Gastroesophageal sphincter (tissue), 4 donors: ENCODE measurements at regions not wholly inside any gene's neighbourhood (a gene's known extent, or its start where the extent isn't known, plus 50 kb on each side); places are given as distances from the start of the nearest gene placed in this dataset.
"Not testable (repeated sequence)": the region's sequence is repeated elsewhere in the genome, so short reads cannot be mapped to it uniquely, and the experiment has no call there.

Experiments used
- ATAC-seq: fragments of 150-250 bp; one replicate; pipeline ENCODE4 v1.9.1; 2016; ENCODE audit warnings: mild to moderate bottlenecking, moderate library complexity
- H3K27ac ChIP-seq, 4 donors: fragments of 200-600 bp; sonication (generic) in 3 of 4; 1 replicate in 3 of 4; 2 replicates in 1 of 4; pipeline ENCODE4 v1.5.1; 2016 to 2019
- H3K27me3 ChIP-seq: fragments of 200-600 bp; sonication (generic); one replicate; pipeline ENCODE4 v1.5.1; 2019
- H3K36me3 ChIP-seq, 2 donors: fragments of 200-600 bp; sonication (generic); one replicate each; pipeline ENCODE4 v1.5.1; 2019; ENCODE audit warnings: control low read depth in 1 of 2
- H3K4me1 ChIP-seq, 3 donors: fragments of 200-600 bp; sonication (generic); 1 replicate in 2 of 3; 2 replicates in 1 of 3; pipeline ENCODE4 v1.5.1; 2016 to 2019; ENCODE audit warnings: control low read depth in 2 of 3
- H3K4me3 ChIP-seq, 2 donors: fragments of 200-600 bp; sonication (generic); one replicate each; pipeline ENCODE4 v1.5.1; 2019; ENCODE audit warnings: mild to moderate bottlenecking in 1 of 2, moderate library complexity in 1 of 2
- H3K9me3 ChIP-seq, 3 donors: fragments of 200-600 bp; sonication (generic); one replicate each; pipeline ENCODE4 v1.5.1; 2017 to 2019; ENCODE audit warnings: control low read depth in 2 of 3
- CTCF ChIP-seq, 4 experiments: fragments of 200-600 bp in 2 of 4; fragments of 450-650 bp in 2 of 4; sonication (generic) in 1 of 4; IDR thresholded peaks; one replicate each; pipeline ENCODE4 v1.5.1; 2017 to 2019; ENCODE audit warnings: antibody characterized with exemption in 4 of 4, mild to moderate bottlenecking in 2 of 4, moderate library complexity in 2 of 4
- EP300 ChIP-seq: sonication (generic); formaldehyde crosslinking; IDR thresholded peaks from one replicate; pipeline ENCODE4 v1.6.1; 2017; ENCODE audit warnings: antibody characterized with exemption, mild to moderate bottlenecking
- POLR2A ChIP-seq, 2 donors: fragments of 450-650 bp; IDR thresholded peaks; one replicate each; pipeline ENCODE4 v1.6.1; 2017; ENCODE audit warnings: antibody characterized with exemption in 2 of 2, mild to moderate bottlenecking in 2 of 2, moderate library complexity in 1 of 2
- POLR2AphosphoS5 ChIP-seq: sonication (generic); formaldehyde crosslinking; IDR thresholded peaks from one replicate; pipeline ENCODE4 v1.6.1; 2017; ENCODE audit warnings: antibody characterized with exemption
- WGBS, 2 donors: methylation state at CpG; one replicate each; pipeline ENCODE4 v1.1.5; 2018; ENCODE audit warnings: low coverage in 1 of 2; 5-methylcytosine and 5-hydroxymethylcytosine counted together

GRCh38 chr1:148374101-148374500 is 109.0 kb downstream of the PPIAL4G start:
- Histone ChIP-seq H3K27ac (no peak overlapping the region), H3K9me3 (no peaks in the 10 kb centered on the region), H3K4me3 (no peak overlapping the region), H3K27me3 (peaks cover 3% of the 10 kb centered on the region), H3K36me3 (no peaks in the 10 kb centered on the region), H3K4me1 (no peaks in the 10 kb centered on the region)
- WGBS, 2 donors = 78 to 87% methylated on average over 3 of the region's 3 CpGs
- TF ChIP-seq POLR2A (IDR thresholded peaks at IDR 0.05) = no peak
- no peak for TF ChIP-seq POLR2AphosphoS5
- no peak for TF ChIP-seq EP300
- TF ChIP-seq CTCF (IDR thresholded peaks at IDR 0.05) = no peak
- no peak for ATAC-seq

DNA sequence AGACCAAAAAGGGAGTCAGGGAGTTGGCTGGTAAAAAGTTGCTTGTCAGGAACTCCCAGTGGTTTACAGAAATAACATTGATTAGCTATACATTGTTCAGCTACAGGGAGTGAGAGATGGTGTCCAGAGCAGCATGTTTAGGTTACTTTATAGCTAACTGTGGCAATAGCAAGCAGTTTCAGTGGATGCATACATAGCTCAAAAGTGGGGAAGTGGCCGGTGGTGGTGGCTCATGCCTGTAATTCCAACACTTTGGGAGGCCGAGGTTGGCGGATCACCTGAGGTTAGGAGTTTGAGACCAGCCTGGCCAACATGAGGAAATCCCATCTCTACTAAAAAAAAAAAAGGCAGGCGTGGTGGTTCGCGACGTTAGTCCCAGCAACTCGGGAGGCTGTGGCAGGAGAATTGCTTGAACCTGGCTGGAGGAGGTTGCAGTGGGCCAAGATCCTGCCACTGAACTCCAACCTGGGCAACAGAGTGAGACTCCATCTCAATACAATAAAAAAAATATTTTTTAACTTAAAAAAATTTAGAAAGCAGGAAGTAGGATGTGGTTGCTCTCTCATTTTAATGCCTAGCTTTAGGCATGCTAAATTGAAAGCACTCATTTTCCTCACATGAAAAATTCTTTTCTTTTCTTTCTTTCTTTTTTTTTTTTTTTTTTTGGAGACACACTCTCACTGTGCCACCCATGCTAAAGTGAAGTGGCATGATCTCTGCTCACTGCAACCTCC is 109.7 kb downstream of the PPIAL4G start:
- H3K4me1 ChIP-seq = no peaks in the 10 kb centered on the region
- H3K4me3 ChIP-seq = no peak overlapping the region
- H3K36me3 ChIP-seq = no peaks in the 10 kb centered on the region
- H3K9me3 ChIP-seq = no peaks in the 10 kb centered on the region
- TF ChIP-seq POLR2A (IDR thresholded peaks at IDR 0.05) (no peak), CTCF (IDR thresholded peaks at IDR 0.05) (no peak), EP300 (no peak), POLR2AphosphoS5 (no peak)
- H3K27me3 ChIP-seq = no peaks in the 10 kb centered on the region
- WGBS, 2 donors = 71 to 91% methylated on average over 3 to 7 of the region's 8 CpGs
- H3K27ac ChIP-seq = no peak overlapping the region
- no peak for ATAC-seq

DNA sequence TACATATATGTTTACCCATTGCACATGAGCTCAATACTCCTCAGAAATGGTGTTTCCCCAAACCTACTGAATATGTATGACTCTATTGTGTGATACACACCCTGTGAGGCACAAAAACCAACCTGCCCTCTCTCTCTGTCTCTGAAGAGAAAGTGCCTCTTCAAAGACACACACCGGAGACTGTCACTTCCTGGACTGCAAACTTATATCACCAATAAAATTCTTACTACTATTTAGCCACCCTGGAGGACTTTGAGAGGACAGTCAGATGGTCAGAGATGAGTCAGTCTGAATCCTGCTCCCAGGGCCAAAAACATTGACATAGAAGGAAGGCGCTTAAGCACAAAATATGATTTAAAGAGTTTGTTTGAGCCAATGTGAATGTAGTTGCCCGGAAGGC is 110.4 kb downstream of the PPIAL4G start:
- Histone ChIP-seq H3K27me3 (no peaks in the 10 kb centered on the region), H3K27ac (no peak overlapping the region), H3K4me3 (no peak overlapping the region), H3K9me3 (no peaks in the 10 kb centered on the region), H3K36me3 (no peaks in the 10 kb centered on the region), H3K4me1 (no peaks in the 10 kb centered on the region)
- ATAC-seq = no peak
- no peak for TF ChIP-seq CTCF (IDR thresholded peaks at IDR 0.05)
- no peak for TF ChIP-seq POLR2A (IDR thresholded peaks at IDR 0.05)
- TF ChIP-seq POLR2AphosphoS5 = no peak
- TF ChIP-seq EP300 = no peak
- 78 to 83% methylated on average over 3 of the region's 3 CpGs for WGBS, 2 donors

- not testable (repeated sequence) for ATAC-seq, H3K9me3 ChIP-seq, H3K4me3 ChIP-seq, H3K27me3 ChIP-seq, H3K27ac ChIP-seq, H3K36me3 ChIP-seq, H3K4me1 ChIP-seq
- 100% methylated on average over 1 of the region's 2 CpGs for WGBS, 2 donors
Measured at GRCh38 chr1:148372051-148372726, 110.9 kb downstream of the PPIAL4G start.

DNA sequence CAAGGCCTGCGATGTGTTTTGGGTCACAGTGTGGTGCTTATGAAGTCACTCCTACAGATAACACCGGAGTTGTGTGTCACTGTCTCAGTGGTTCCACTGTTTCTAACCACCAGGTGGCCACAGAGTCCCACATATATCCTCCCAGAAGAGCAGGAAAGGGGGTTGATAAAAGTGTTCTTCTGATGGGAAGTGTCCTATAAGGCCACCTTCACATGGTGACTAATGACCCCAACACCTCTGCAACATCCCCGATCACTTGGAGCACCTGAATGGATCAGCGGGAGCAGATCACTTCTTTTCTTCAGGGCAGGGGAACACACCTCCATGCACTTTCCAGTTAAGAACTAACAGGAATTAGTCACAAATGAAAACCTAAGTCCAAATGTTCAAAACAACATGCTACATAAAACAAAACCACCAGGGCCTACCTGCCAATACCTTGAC is 111.5 kb downstream of the PPIAL4G start:
- H3K4me3 ChIP-seq, H3K36me3 ChIP-seq, H3K4me1 ChIP-seq, H3K27me3 ChIP-seq, H3K27ac ChIP-seq, H3K9me3 ChIP-seq: not testable (repeated sequence)
- peak; percentile 81 for ATAC-seq
- TF ChIP-seq CTCF (IDR thresholded peaks at IDR 0.05) = peak; percentile 44 to 92 (median 82)
- WGBS, 2 donors = 16 to 20% methylated on average over 1 to 3 of the region's 4 CpGs

- H3K4me3 ChIP-seq, H3K4me1 ChIP-seq, H3K27ac ChIP-seq, ATAC-seq, H3K9me3 ChIP-seq, H3K27me3 ChIP-seq, H3K36me3 ChIP-seq: not testable (repeated sequence)
- 83% methylated on average over 5 of the region's 5 CpGs; no CpG with 5 or more reads in 1 of the 2 donors for WGBS, 2 donors
Measured at GRCh38 chr1:148370661-148371060, 112.4 kb downstream of the PPIAL4G start.
